Psoas muscle (tissue), 7 donors: ENCODE measurements at regions not wholly inside any gene's neighbourhood (a gene's known extent, or its start where the extent isn't known, plus 50 kb on each side); places are given as distances from the start of the nearest gene placed in this dataset.

Experiments
- ATAC-seq, 4 donors: fragments of 200-7000 bp; cut with Tn5 transposase; one replicate each; pipeline ENCODE4 v1.9.1; 2020; ENCODE audit warnings: moderate library complexity in 3 of 4, mild to moderate bottlenecking in 2 of 4
- DNase-seq, 2 donors: peaks; one replicate each; pipeline ENCODE4 v3.0.0-alpha.2; 2020
- H3K27ac ChIP-seq: fragments of 200-600 bp; one replicate; pipeline ENCODE4 v1.8.0; 2022
- H3K27me3 ChIP-seq, 3 donors: fragments of 200-600 bp in 1 of 3; one replicate each; pipeline versions ENCODE4 v1.6.1 to v1.8.0; 2013 to 2022; ENCODE audit warnings: low read length in 2 of 3, mild to moderate bottlenecking in 2 of 3, moderate library complexity in 1 of 3; ENCODE audit not compliant: insufficient read depth in 3 of 3
- H3K36me3 ChIP-seq, 2 donors: fragments of 200-600 bp in 1 of 2; one replicate each; pipeline versions ENCODE4 v1.6.1 to v1.8.0; 2013 to 2022; ENCODE audit warnings: low read depth in 1 of 2, mild to moderate bottlenecking in 1 of 2, moderate library complexity in 1 of 2; ENCODE audit not compliant: insufficient read depth in 1 of 2
- H3K4me1 ChIP-seq: fragments of 200-600 bp; one replicate; pipeline ENCODE4 v1.8.0; 2022
- H3K4me3 ChIP-seq: fragments of 200-600 bp; one replicate; pipeline ENCODE4 v1.8.0; 2022; ENCODE audit warnings: mild to moderate bottlenecking
- H3K9me3 ChIP-seq: fragments of 200-600 bp; one replicate; pipeline ENCODE4 v1.8.0; 2022
- CTCF ChIP-seq: fragments of 200-600 bp; IDR thresholded peaks from one replicate; pipeline ENCODE4 v1.8.0; 2022; ENCODE audit warnings: antibody characterized with exemption
- WGBS, 3 donors: extraction: QIAGEN DNeasy Blood & Tissue Kit; methylation state at CpG; one replicate each; pipeline versions ENCODE4 v1.1.6 to v1.1.7; 2013; 5-methylcytosine and 5-hydroxymethylcytosine counted together
- intact Hi-C, 2 donors: fragments of 100-400 bp; cut with DNase I; formaldehyde crosslinking; loops; one replicate each; pipeline versions ENCODE4 v1.11.0 to v1.14.2; 2022
- donor health status: healthy with polysubstance abuse.
- donor health status: DM: no; HTN: no; CAD: no; lungs with moderate emphysema.
- donor health status: Bipolar disorder and iron deficiency.
- donor health status: healthy.
- donor health status: DM: yes; HTN: yes; CAD: no.
- donor health status: DM: no; HTN: no; CAD: no.
- donor health status: DM: yes; HTN: yes; CAD: no.

GRCh38 chr3:46082021-46082420 lies 54.7 kb upstream of the XCR1 start:
- 83 to 93% (median 89%) methylated on average over 2 of the region's 2 CpGs for WGBS, 3 donors
- H3K27me3 ChIP-seq, result no peaks in the 10 kb centered on the region
- ATAC-seq (no peak), DNase-seq (no peak)
- H3K4me1 ChIP-seq, result peaks cover 9% of the 10 kb centered on the region
- intact Hi-C loops, result loop anchor here in 1 of 2 donors (10.0 kb wide), 1 partner anchor 317 kb away; no protein-coding TSS in a partner anchor
- no peaks in the 10 kb centered on the region for H3K36me3 ChIP-seq
- no peaks in the 10 kb centered on the region for H3K9me3 ChIP-seq
- no peak for TF ChIP-seq CTCF
- no peak overlapping the region for H3K27ac ChIP-seq
- H3K4me3 ChIP-seq, result no peak overlapping the region

GRCh38 chr3:46080969-46081345 lies 53.7 kb upstream of the XCR1 start:
- Histone ChIP-seq H3K9me3 (no peaks in the 10 kb centered on the region), H3K4me1 (peaks cover 9% of the 10 kb centered on the region), H3K36me3 (no peaks in the 10 kb centered on the region), H3K27ac (no peak overlapping the region), H3K27me3 (no peaks in the 10 kb centered on the region), H3K4me3 (no peak overlapping the region)
- no peak for ATAC-seq
- no peak for DNase-seq
- TF ChIP-seq CTCF, result no peak
- intact Hi-C loops, result loop anchor here in 1 of 2 donors (10.0 kb wide), 1 partner anchor 316 kb away; no protein-coding TSS in a partner anchor
- WGBS, 3 donors, result 21 to 31% (median 22%) methylated on average over 2 of the region's 2 CpGs

GRCh38 chr3:46080124-46080968 lies 53.1 kb upstream of the XCR1 start:
- ATAC-seq, result no peak
- WGBS, 3 donors, result 62 to 74% (median 65%) methylated on average over 6 of the region's 6 CpGs

GRCh38 chr3:46078712-46079400 lies 51.6 kb upstream of the XCR1 start:
- peaks cover 9% of the 10 kb centered on the region for H3K4me1 ChIP-seq
- peak overlapping the region; percentile 37 for H3K4me3 ChIP-seq
- no peaks in the 10 kb centered on the region for H3K27me3 ChIP-seq
- intact Hi-C loops, result loop anchor here in 1 of 2 donors (1.0 to 5.0 kb wide), 5 partner anchors 72 to 318 kb away; partner anchors contain the start of gene LZTFL1
- 11 to 13% (median 13%) methylated on average over 11 of the region's 11 CpGs for WGBS, 3 donors
- H3K9me3 ChIP-seq, result no peaks in the 10 kb centered on the region
- peak; percentile 98 for TF ChIP-seq CTCF
- peak; percentile 97 to 99 (median 98) for ATAC-seq
- peak; percentile 76 to 83 for DNase-seq
- H3K36me3 ChIP-seq, result no peaks in the 10 kb centered on the region
- no peak overlapping the region for H3K27ac ChIP-seq

More at GRCh38 chr3:46080124-46080968, 53.1 kb upstream of the XCR1 start:
- peaks cover 9% of the 10 kb centered on the region for H3K4me1 ChIP-seq
- H3K4me3 ChIP-seq, result no peak overlapping the region
- no peaks in the 10 kb centered on the region for H3K27me3 ChIP-seq
- intact Hi-C loops, result loop anchor here in 1 of 2 donors (10.0 kb wide), 1 partner anchor 316 kb away; no protein-coding TSS in a partner anchor
- no peak for TF ChIP-seq CTCF
- H3K9me3 ChIP-seq, result no peaks in the 10 kb centered on the region
- H3K36me3 ChIP-seq, result no peaks in the 10 kb centered on the region
- no peak for DNase-seq
- no peak overlapping the region for H3K27ac ChIP-seq
